GM12878 (cell line): ENCODE measurements at regions not wholly inside any gene's neighbourhood (a gene's known extent, or its start where the extent isn't known, plus 50 kb on each side); places are given as distances from the start of the nearest gene placed in this dataset.

ENCODE experiments used
- ATAC-seq: fragments of 200-7000 bp; cut with Tn5 transposase; 3 replicates; pipeline ENCODE4 v1.9.1; 2020; ENCODE audit warnings: mild to moderate bottlenecking, moderate library complexity
- BruUV-seq: library from RNA; stranded (reverse); fragments of 400-500 nt; replicated peaks from 2 replicates; lab custom pipeline; 2021; lab: Mats Ljungman, UMichigan
- CTCF ChIA-PET: fragments of 300-600 bp; sonication (Branson Sonifier 250); formaldehyde crosslinking; extraction: SDS; loops from one replicate; lab custom pipeline; 2021; ENCODE audit warnings: inconsistent platforms; lab: Yijun Ruan, JAX
- POLR2A ChIA-PET: fragments of 350-600 bp; formaldehyde crosslinking; extraction: SDS; loops from one replicate; lab custom pipeline; 2021; ENCODE audit warnings: inconsistent platforms; lab: Charles Lee
- RAD21 ChIA-PET: fragments of 300-600 bp; sonication (Branson Sonifier 250); formaldehyde crosslinking; loops from one replicate; lab custom pipeline; 2023; ENCODE audit warnings: antibody characterized with exemption; ENCODE audit not compliant: unreplicated experiment; lab: Charles Lee
- SMC1A ChIA-PET: fragments of 300-600 bp; sonication (Branson Sonifier 250); formaldehyde crosslinking; loops from one replicate; lab custom pipeline; 2023; ENCODE audit not compliant: unreplicated experiment, uncharacterized antibody; lab: Charles Lee
- DNase-seq: peaks from one replicate; pipeline ENCODE4 v3.0.0-alpha.2; 2011; ENCODE audit warnings: low read depth, low spot score
- FAIRE-seq: peaks from 3 replicates; lab custom pipeline; 2011; peaks lifted over from hg19 to GRCh38; lab: Jason Lieb, UNC
- H2AFZ ChIP-seq: 2 replicates; pipeline ENCODE4 v1.6.0; 2011; ENCODE audit warnings: low read depth, low read length, control low read depth; ENCODE audit not compliant: control insufficient read depth
- H3K27ac ChIP-seq: 2 replicates; pipeline ENCODE4 v1.5.1; 2011; ENCODE audit warnings: control low read depth; ENCODE audit not compliant: control insufficient read depth, insufficient read depth
- H3K27me3 ChIP-seq, 2 experiments: replicated peaks in 1 of 2; 2 replicates each; pipeline versions ENCODE4 v1.6.0 to v1.6.1; 2011; ENCODE audit warnings: low read length in 1 of 2; ENCODE audit not compliant: control insufficient read depth in 2 of 2, insufficient read depth in 2 of 2
- H3K36me3 ChIP-seq, 2 experiments: 2 replicates each; pipeline ENCODE4 v1.5.1; 2011; ENCODE audit warnings: low read length in 1 of 2; ENCODE audit not compliant: control insufficient read depth in 2 of 2, insufficient read depth in 2 of 2
- H3K4me1 ChIP-seq: 2 replicates; pipeline ENCODE4 v1.6.1; 2011; ENCODE audit warnings: mild to moderate bottlenecking, low read length, moderate library complexity, mixed read lengths; ENCODE audit not compliant: control insufficient read depth, insufficient read depth
- H3K4me2 ChIP-seq: 2 replicates; pipeline ENCODE4 v1.6.0; 2011; ENCODE audit warnings: control low read depth; ENCODE audit not compliant: control insufficient read depth, insufficient read depth
- H3K4me3 ChIP-seq: fragments of 200-600 bp; sonication (generic); 2 replicates; pipeline ENCODE4 v1.5.1; 2016
- H3K79me2 ChIP-seq: 2 replicates; pipeline ENCODE4 v1.6.0; 2011; ENCODE audit warnings: low read length; ENCODE audit not compliant: control insufficient read depth, insufficient read depth
- H3K9ac ChIP-seq: 2 replicates; pipeline ENCODE4 v1.8.0; 2011; ENCODE audit warnings: low read length, control low read depth, mixed read lengths; ENCODE audit not compliant: control insufficient read depth, insufficient read depth
- H3K9me3 ChIP-seq: replicated peaks from 3 replicates; pipeline ENCODE4 v1.5.1; 2011; ENCODE audit warnings: mild to moderate bottlenecking, low read length; ENCODE audit not compliant: control insufficient read depth, insufficient read depth
- H4K20me1 ChIP-seq: 2 replicates; pipeline ENCODE4 v1.6.0; 2011; ENCODE audit not compliant: control insufficient read depth, insufficient read depth
- CHD1 ChIP-seq: IDR thresholded peaks from 2 replicates; pipeline ENCODE4 v1.6.1; 2012; ENCODE audit warnings: low read depth, low read length, improper control_type of control experiment
- HDAC2 ChIP-seq: fragments of 200-600 bp; sonication (generic); IDR thresholded peaks from 2 replicates; pipeline ENCODE4 v1.6.1; 2017
- NFXL1 ChIP-seq: fragments of 450-650 bp; IDR thresholded peaks from 2 replicates; pipeline ENCODE4 v1.6.1; 2017; ENCODE audit warnings: antibody characterized with exemption, mild to moderate bottlenecking, borderline replicate concordance
- POU2F2 ChIP-seq: IDR thresholded peaks from 3 replicates; pipeline ENCODE4 v1.6.1; 2011; ENCODE audit warnings: low read depth, mild to moderate bottlenecking, low read length, borderline replicate concordance
- RAD51 ChIP-seq: fragments of 450-650 bp; IDR thresholded peaks from 2 replicates; pipeline ENCODE4 v1.6.1; 2016; ENCODE audit warnings: moderate library complexity, mild to moderate bottlenecking, inconsistent platforms
- SMARCA5 ChIP-seq: fragments of 450-650 bp; IDR thresholded peaks from 2 replicates; pipeline ENCODE4 v1.6.1; 2017; ENCODE audit warnings: mild to moderate bottlenecking
- SMC3 ChIP-seq: IDR thresholded peaks from 2 replicates; pipeline ENCODE4 v1.6.1; 2011; ENCODE audit warnings: low read length, improper control_type of control experiment, borderline replicate concordance
- SUPT20H ChIP-seq: IDR thresholded peaks from 2 replicates; pipeline ENCODE4 v1.6.1; 2011; ENCODE audit warnings: low read depth, mild to moderate bottlenecking, low read length, moderate library complexity, borderline replicate concordance; ENCODE audit not compliant: control insufficient read depth
- YY1 ChIP-seq: IDR thresholded peaks from 2 replicates; pipeline ENCODE4 v1.6.1; 2011; ENCODE audit warnings: low read depth, mild to moderate bottlenecking, low read length
- ZNF384 ChIP-seq: IDR thresholded peaks from 2 replicates; pipeline ENCODE4 v1.6.1; 2012; ENCODE audit warnings: low read depth, mild to moderate bottlenecking, low read length, improper control_type of control experiment, borderline replicate concordance
- WGBS: methylation state at CpG from one replicate; pipeline ENCODE4 v1.1.6; 2016; ENCODE audit warnings: low lambda C conversion rate; ENCODE audit not compliant: insufficient replicate concordance, insufficient coverage; ENCODE audit errors: missing lambda C conversion rate; 5-methylcytosine and 5-hydroxymethylcytosine counted together
- in situ Hi-C: fragments of 300-500 bp; cut with MboI; formaldehyde crosslinking; loops from 9 replicates; pipeline ENCODE4 v1.14.3; 2018; ENCODE audit warnings: mixed read lengths
- intact Hi-C: fragments of 100-400 bp; cut with micrococcal nuclease; formaldehyde crosslinking; loops from one replicate; pipeline ENCODE4 v1.14.2; 2022; ENCODE audit not compliant: unreplicated experiment

GRCh38 chr5:171651102-171651501 is 134.5 kb upstream of the SMIM23 start:
- Histone ChIP-seq H3K4me1 (no peaks in the 10 kb centered on the region), H3K9ac (no peak overlapping the region), H2AFZ (no peak overlapping the region), H3K4me3 (no peak overlapping the region), H4K20me1 (no peaks in the 10 kb centered on the region), H3K27ac (no peak overlapping the region), H3K79me2 (no peaks in the 10 kb centered on the region), H3K4me2 (no peak overlapping the region), H3K27me3 (no peaks in the 10 kb centered on the region; a peak in 1 of 4 replicates), H3K36me3 (no peaks in the 10 kb centered on the region), H3K9me3 (no peaks in the 10 kb centered on the region)
- SMC1A ChIA-PET: no interaction called here
- no peak for TF ChIP-seq SUPT20H
- no peak for TF ChIP-seq ZNF384
- POLR2A ChIA-PET: no interaction called here
- intact Hi-C loops: no loop called here
- RAD21 ChIA-PET: no interaction called here
- 92% methylated on average over 3 of the region's 3 CpGs for WGBS
- ATAC-seq: no peak
- CTCF ChIA-PET: interaction anchor here (0.7 kb wide), 1 partner anchor 41 kb away, joined by 4 read pairs; no protein-coding TSS in a partner anchor
- in situ Hi-C loops: no loop called here
- DNase-seq: no peak
- no peak for FAIRE-seq
- no TSS peak for BruUV-seq

GRCh38 chr5:171654881-171655280 is 130.7 kb upstream of the SMIM23 start:
- POLR2A ChIA-PET: no interaction called here
- BruUV-seq: no TSS peak
- Histone ChIP-seq H3K36me3 (no peaks in the 10 kb centered on the region), H3K4me3 (no peak overlapping the region), H3K9ac (no peak overlapping the region), H3K4me2 (no peak overlapping the region), H2AFZ (no peak overlapping the region), H3K4me1 (no peaks in the 10 kb centered on the region)
- SMC1A ChIA-PET: interaction anchor here (1.4 kb wide), 1 partner anchor 33 kb away, joined by 3 read pairs; no protein-coding TSS in a partner anchor
- DNase-seq: no peak
- in situ Hi-C loops: no loop called here
- 21% methylated on average over 4 of the region's 4 CpGs for WGBS
- ATAC-seq: no peak
- TF ChIP-seq SMC3 (no peak), RAD51 (no peak), SMARCA5 (no peak), POU2F2 (no peak), HDAC2 (no peak), CHD1 (no peak), YY1 (no peak), NFXL1 (no peak)
- TF ChIP-seq, all 136 proteins: peak for 0
- intact Hi-C loops: no loop called here
- Histone ChIP-seq H3K9me3 (no peaks in the 10 kb centered on the region), H3K79me2 (no peaks in the 10 kb centered on the region), H4K20me1 (no peaks in the 10 kb centered on the region), H3K27me3 (no peaks in the 10 kb centered on the region), H3K27ac (no peak overlapping the region)
- ChIA-PET RAD21 (no interaction called here), CTCF (no interaction called here)
- FAIRE-seq: no peak
